H1 (cell line): ENCODE measurements at regions not wholly inside any gene's neighbourhood (a gene's known extent, or its start where the extent isn't known, plus 50 kb on each side); places are given as distances from the start of the nearest gene placed in this dataset.

Experiments
- CHD7 ChIP-seq: fragments of 300-600 bp; sonication (generic); IDR thresholded peaks from 2 replicates; pipeline ENCODE4 v1.7.1; 2012; ENCODE audit warnings: low read length, moderate library complexity, mild to moderate bottlenecking, inconsistent platforms; ENCODE audit not compliant: insufficient replicate concordance
- HDAC2 ChIP-seq, 2 experiments: fragments of 300-600 bp in 1 of 2; sonication (generic) in 1 of 2; IDR thresholded peaks; 2 replicates each; pipeline ENCODE4 v1.6.1; 2011 to 2012; ENCODE audit warnings: low read depth in 2 of 2, low read length in 2 of 2, mild to moderate bottlenecking in 2 of 2, moderate library complexity in 2 of 2, borderline replicate concordance in 1 of 2, inconsistent platforms in 1 of 2
- TCF12 ChIP-seq: IDR thresholded peaks from 2 replicates; pipeline ENCODE4 v1.6.1; 2011; ENCODE audit warnings: low read depth, mild to moderate bottlenecking, low read length

DNA sequence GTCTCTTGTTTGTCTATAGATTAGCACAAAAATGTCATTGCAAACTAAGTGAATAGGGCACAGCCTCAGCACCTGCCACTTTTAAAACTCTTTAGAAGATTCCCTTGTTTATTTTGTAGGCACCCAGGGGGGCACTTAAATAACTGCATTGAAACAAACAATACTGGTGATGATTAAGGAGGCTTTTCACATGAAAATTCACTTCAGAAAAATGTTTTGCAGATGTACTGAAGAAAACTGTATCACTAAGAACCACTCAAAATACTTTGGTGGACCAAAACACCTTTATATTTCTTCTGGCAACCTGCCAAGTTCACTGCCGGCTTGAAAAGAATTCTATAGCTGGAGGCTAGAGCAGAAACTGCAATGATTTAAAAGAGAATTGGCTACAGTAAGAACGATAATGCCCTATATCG lies 281.5 kb downstream of the TOX3 start (continued):
- TF ChIP-seq CHD7 (peak; percentile 82), HDAC2 (IDR thresholded peaks at IDR 0.05; ENCODE audit: borderline replicate concordance in 1 of 2, low read depth in 2 of 2, low read length in 2 of 2) (0 out of 4 replicates have a peak, but pooled peaks have one; percentile 68 to 81), TCF12 (peak; percentile 60; the same call in 1 of the 2 replicates)
